SK-N-SH treated with all-trans-retinoic acid at 6 μM for 48 hours (cell line): ENCODE measurements at regions not wholly inside any gene's neighbourhood (a gene's known extent, or its start where the extent isn't known, plus 50 kb on each side); places are given as distances from the start of the nearest gene placed in this dataset.

ENCODE experiments used
- ARNTL ChIP-seq: fragments of 450-650 bp; formaldehyde crosslinking; IDR thresholded peaks from 2 replicates; pipeline ENCODE4 v1.5.0; 2020; ENCODE audit warnings: low read depth, mild to moderate bottlenecking, moderate library complexity, borderline replicate concordance
- ESRRG ChIP-seq: fragments of 250-450 bp; sonication (Bioruptor Pico); IDR thresholded peaks from 2 replicates; pipeline ENCODE4 v1.6.1; 2021; ENCODE audit warnings: mild to moderate bottlenecking
- GLIS3 ChIP-seq: fragments of 250-450 bp; sonication (Bioruptor Pico); IDR thresholded peaks from 2 replicates; pipeline ENCODE4 v1.5.0; 2020; ENCODE audit warnings: mild to moderate bottlenecking, moderate library complexity
- ISL1 ChIP-seq: fragments of 250-450 bp; sonication (Bioruptor Pico); IDR thresholded peaks from 2 replicates; pipeline ENCODE4 v2.1.2; 2022; ENCODE audit warnings: mild to moderate bottlenecking, moderate library complexity
- PPARA ChIP-seq: fragments of 250-450 bp; sonication (Bioruptor Pico); IDR thresholded peaks from 2 replicates; pipeline ENCODE4 v1.5.0; 2020; ENCODE audit warnings: mild to moderate bottlenecking, borderline replicate concordance
- RARB ChIP-seq: fragments of 250-450 bp; sonication (Bioruptor Pico); IDR thresholded peaks from 2 replicates; pipeline ENCODE4 v1.8.0; 2021; ENCODE audit warnings: mild to moderate bottlenecking, moderate library complexity
- SNAI2 ChIP-seq: fragments of 250-450 bp; sonication (Bioruptor Pico); IDR thresholded peaks from 2 replicates; pipeline ENCODE4 v1.5.0; 2020; ENCODE audit warnings: mild to moderate bottlenecking, moderate library complexity
- TOX ChIP-seq: fragments of 250-450 bp; sonication (Bioruptor Pico); IDR thresholded peaks from 2 replicates; pipeline ENCODE4 v1.8.0; 2021; ENCODE audit warnings: mild to moderate bottlenecking, moderate library complexity, borderline replicate concordance
- ZNF70 ChIP-seq: fragments of 450-650 bp; formaldehyde crosslinking; IDR thresholded peaks from 2 replicates; pipeline ENCODE4 v1.5.0; 2020; ENCODE audit warnings: mild to moderate bottlenecking, moderate library complexity
- TF ChIP-seq, protein P1 (sequence below): fragments of 250-450 bp; sonication (Bioruptor Pico); IDR thresholded peaks from 2 replicates; pipeline ENCODE4 v1.8.0; 2021; ENCODE audit warnings: low read depth, mild to moderate bottlenecking, moderate library complexity, borderline replicate concordance

DNA sequence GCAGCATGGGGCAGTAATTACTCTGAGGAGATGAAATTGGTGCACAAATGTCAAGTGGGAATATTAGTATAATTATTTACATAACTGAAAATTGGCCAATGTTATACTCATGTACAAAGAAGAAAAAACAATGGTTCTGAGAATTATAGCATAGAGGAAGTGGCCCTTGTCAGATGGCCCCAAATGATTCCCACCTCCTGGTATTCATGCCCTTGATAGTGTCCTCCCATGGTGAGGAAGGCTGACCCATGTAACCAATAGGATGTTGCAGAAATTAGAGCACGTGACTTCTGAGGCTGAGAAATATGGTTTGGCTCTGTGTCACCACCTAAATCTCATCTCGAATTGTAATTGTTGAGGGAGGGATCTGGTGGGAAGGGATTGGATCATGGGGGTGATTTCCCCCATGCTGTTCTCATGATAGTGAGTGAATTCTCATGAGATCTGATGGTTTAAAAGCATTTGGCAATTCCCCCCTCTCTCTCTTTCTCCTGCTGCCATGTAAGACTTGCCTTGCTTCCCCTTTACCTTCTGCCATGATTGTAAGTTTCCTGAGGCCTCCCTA is 368.5 kb downstream of the SHQ1 start:
- no peak for TF ChIP-seq ESRRG (CRISPR knock-in tag)
- TF ChIP-seq GLIS3 (CRISPR knock-in tag) = no peak
- TF ChIP-seq, protein P1, sequence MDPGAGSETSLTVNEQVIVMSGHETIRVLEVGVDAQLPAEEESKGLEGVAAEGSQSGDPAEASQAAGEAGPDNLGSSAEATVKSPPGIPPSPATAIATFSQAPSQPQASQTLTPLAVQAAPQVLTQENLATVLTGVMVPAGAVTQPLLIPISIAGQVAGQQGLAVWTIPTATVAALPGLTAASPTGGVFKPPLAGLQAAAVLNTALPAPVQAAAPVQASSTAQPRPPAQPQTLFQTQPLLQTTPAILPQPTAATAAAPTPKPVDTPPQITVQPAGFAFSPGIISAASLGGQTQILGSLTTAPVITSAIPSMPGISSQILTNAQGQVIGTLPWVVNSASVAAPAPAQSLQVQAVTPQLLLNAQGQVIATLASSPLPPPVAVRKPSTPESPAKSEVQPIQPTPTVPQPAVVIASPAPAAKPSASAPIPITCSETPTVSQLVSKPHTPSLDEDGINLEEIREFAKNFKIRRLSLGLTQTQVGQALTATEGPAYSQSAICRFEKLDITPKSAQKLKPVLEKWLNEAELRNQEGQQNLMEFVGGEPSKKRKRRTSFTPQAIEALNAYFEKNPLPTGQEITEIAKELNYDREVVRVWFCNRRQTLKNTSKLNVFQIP (CRISPR knock-in tag) = no peak
- TF ChIP-seq SNAI2 (CRISPR knock-in tag) = no peak
- no peak for TF ChIP-seq ARNTL
- TF ChIP-seq RARB = no peak
- TF ChIP-seq ISL1 = no peak
- no peak for TF ChIP-seq ZNF70 (CRISPR knock-in tag)
- TF ChIP-seq TOX (CRISPR knock-in tag) = no peak
- no peak for TF ChIP-seq PPARA (CRISPR knock-in tag)
